Glutamatergic neuron (in vitro differentiated cells): ENCODE measurements at regions not wholly inside any gene's neighbourhood (a gene's known extent, or its start where the extent isn't known, plus 50 kb on each side); places are given as distances from the start of the nearest gene placed in this dataset.

Experiments used
- DNase-seq: peaks from one replicate; pipeline ENCODE4 v3.0.0; 2022
- H3K27ac Mint-ChIP-seq: one replicate; pipeline ENCODE4 v1.8.0; 2020; ENCODE audit warnings: mild to moderate bottlenecking, mixed read lengths, inconsistent platforms; ENCODE audit not compliant: unreplicated experiment
- H3K27me3 Mint-ChIP-seq: one replicate; pipeline ENCODE4 v1.8.0; 2020; ENCODE audit warnings: mild to moderate bottlenecking, moderate library complexity, mixed read lengths, inconsistent platforms; ENCODE audit not compliant: unreplicated experiment
- H3K36me3 Mint-ChIP-seq: one replicate; pipeline ENCODE4 v1.8.0; 2020; ENCODE audit warnings: mild to moderate bottlenecking, mixed read lengths, inconsistent platforms; ENCODE audit not compliant: unreplicated experiment
- H3K4me1 Mint-ChIP-seq: one replicate; pipeline ENCODE4 v1.8.0; 2020; ENCODE audit warnings: mild to moderate bottlenecking, low read depth, mixed read lengths, inconsistent platforms; ENCODE audit not compliant: unreplicated experiment
- H3K4me3 Mint-ChIP-seq: one replicate; pipeline ENCODE4 v1.8.0; 2020; ENCODE audit warnings: mild to moderate bottlenecking, mixed read lengths, inconsistent platforms; ENCODE audit not compliant: unreplicated experiment
- H3K9me3 Mint-ChIP-seq: one replicate; pipeline ENCODE4 v1.8.0; 2020; ENCODE audit warnings: mild to moderate bottlenecking, moderate library complexity, mixed read lengths, inconsistent platforms; ENCODE audit not compliant: unreplicated experiment
- CTCF ChIP-seq: fragments of 200-600 bp; sonication (generic); IDR thresholded peaks from one replicate; pipeline ENCODE4 v1.5.0; 2021; ENCODE audit not compliant: partially characterized antibody, unreplicated experiment

- H3K27ac Mint-ChIP-seq = no peak overlapping the region
- H3K4me3 Mint-ChIP-seq = no peak overlapping the region
- H3K9me3 Mint-ChIP-seq = no peaks in the 10 kb centered on the region
- H3K27me3 Mint-ChIP-seq = no peaks in the 10 kb centered on the region
- no peaks in the 10 kb centered on the region for H3K36me3 Mint-ChIP-seq
- DNase-seq = no peak
- no peaks in the 10 kb centered on the region for H3K4me1 Mint-ChIP-seq
- TF ChIP-seq CTCF = no peak
Measured at GRCh38 chr18:28768791-28769768, 592.1 kb upstream of the CDH2 start.

GRCh38 chr18:28767727-28768211 is 590.8 kb upstream of the CDH2 start:
- Mint-ChIP-seq H3K36me3 (no peaks in the 10 kb centered on the region), H3K4me1 (no peaks in the 10 kb centered on the region), H3K9me3 (no peaks in the 10 kb centered on the region), H3K27ac (no peak overlapping the region), H3K4me3 (no peak overlapping the region), H3K27me3 (no peaks in the 10 kb centered on the region)
- no peak for TF ChIP-seq CTCF
- DNase-seq = no peak

- H3K27me3 Mint-ChIP-seq = no peaks in the 10 kb centered on the region
- no peaks in the 10 kb centered on the region for H3K4me1 Mint-ChIP-seq
- TF ChIP-seq CTCF = no peak
- no peak overlapping the region for H3K4me3 Mint-ChIP-seq
- no peak for DNase-seq
- H3K36me3 Mint-ChIP-seq = no peaks in the 10 kb centered on the region
- H3K27ac Mint-ChIP-seq = no peak overlapping the region
- no peaks in the 10 kb centered on the region for H3K9me3 Mint-ChIP-seq
Measured at GRCh38 chr18:28767201-28767600, 590.3 kb upstream of the CDH2 start.

GRCh38 chr18:28766721-28767120 is 589.8 kb upstream of the CDH2 start:
- Mint-ChIP-seq H3K9me3 (no peaks in the 10 kb centered on the region), H3K36me3 (no peaks in the 10 kb centered on the region), H3K4me1 (no peaks in the 10 kb centered on the region), H3K4me3 (no peak overlapping the region), H3K27ac (no peak overlapping the region), H3K27me3 (no peaks in the 10 kb centered on the region)
- TF ChIP-seq CTCF = no peak
- DNase-seq = no peak

- TF ChIP-seq CTCF = no peak
- H3K9me3 Mint-ChIP-seq = no peaks in the 10 kb centered on the region
- H3K27ac Mint-ChIP-seq = no peak overlapping the region
- DNase-seq = no peak
- no peaks in the 10 kb centered on the region for H3K4me1 Mint-ChIP-seq
- no peaks in the 10 kb centered on the region for H3K36me3 Mint-ChIP-seq
- no peaks in the 10 kb centered on the region for H3K27me3 Mint-ChIP-seq
- no peak overlapping the region for H3K4me3 Mint-ChIP-seq
Measured at GRCh38 chr18:28766027-28766426, 589.1 kb upstream of the CDH2 start.
